ENCODE measurements at regions not wholly inside any gene's neighbourhood (a gene's known extent, or its start where the extent isn't known, plus 50 kb on each side); places are given as distances from the start of the nearest gene placed in this dataset.

GRCh38 chr6:82751718-82752117 lies 313.9 kb downstream of the UBE3D start (continued):
- TF ChIP-seq ZNF532 (CRISPR knock-in tag; IDR thresholded peaks at IDR 0.05; ENCODE audit: borderline replicate concordance) = no peak
- no peak for TF ChIP-seq E2F4 (CRISPR knock-in tag; IDR thresholded peaks at IDR 0.05; ENCODE audit: borderline replicate concordance, low read depth)
- TF ChIP-seq ARID4B (CRISPR knock-in tag; IDR thresholded peaks at IDR 0.05; ENCODE audit: borderline replicate concordance) = no peak
- TF ChIP-seq ZNF219 (CRISPR knock-in tag; IDR thresholded peaks at IDR 0.05; ENCODE audit: borderline replicate concordance) = no peak
- TF ChIP-seq SP1 (CRISPR knock-in tag; conservative IDR thresholded peaks at IDR 0.05) = no peak
- TF ChIP-seq USF1 (CRISPR knock-in tag; IDR thresholded peaks at IDR 0.05) = no peak

- Mint-ChIP-seq H3K4me3 (no peak overlapping the region), H3K9me3 (peaks cover 24% of the 10 kb centered on the region)
- CTCF ChIA-PET = no interaction called here
- TF ChIP-seq ZNF396 (CRISPR knock-in tag; IDR thresholded peaks at IDR 0.05; ENCODE audit: borderline replicate concordance) (no peak), ATF1 (CRISPR knock-in tag; IDR thresholded peaks at IDR 0.05) (no peak), ZNF263 (CRISPR knock-in tag; IDR thresholded peaks at IDR 0.05; ENCODE audit: low read depth) (no peak), TEAD1 (CRISPR knock-in tag; IDR thresholded peaks at IDR 0.05) (no peak), ZNF219 (CRISPR knock-in tag; IDR thresholded peaks at IDR 0.05; ENCODE audit: borderline replicate concordance) (no peak), E2F5 (CRISPR knock-in tag; IDR thresholded peaks at IDR 0.05) (no peak), ARID4B (CRISPR knock-in tag; IDR thresholded peaks at IDR 0.05; ENCODE audit: borderline replicate concordance) (no peak), ESRRA (CRISPR knock-in tag; IDR thresholded peaks at IDR 0.05; ENCODE audit: borderline replicate concordance) (no peak), ATF6 (CRISPR knock-in tag; IDR thresholded peaks at IDR 0.05) (no peak), ZNF423 (CRISPR knock-in tag; IDR thresholded peaks at IDR 0.05) (no peak), PRRX2 (CRISPR knock-in tag; IDR thresholded peaks at IDR 0.05) (no peak), CREM (CRISPR knock-in tag; IDR thresholded peaks at IDR 0.05) (no peak)
These were observed 303.8 kb downstream of the UBE3D start for GRCh38 chr6:82761674-82762345.

More at GRCh38 chr6:82761674-82762345, 303.8 kb downstream of the UBE3D start:
- no peak for ATAC-seq
- Mint-ChIP-seq H3K27ac (no peak overlapping the region), H3K27me3 (ENCODE audit: low read depth) (peaks cover 5% of the 10 kb centered on the region; the same call in 1 of the 2 replicates), H3K4me1 (0 out of 2 replicates have a peak, but pooled peaks cover 4% of the 10 kb centered on the region), H3K36me3 (peaks cover 7% of the 10 kb centered on the region; the same call in 1 of the 2 replicates)
- POLR2A ChIA-PET = no interaction called here
- DNase-seq (ENCODE audit: low spot score) = no peak
